ENCODE measurements at regions not wholly inside any gene's neighbourhood (a gene's known extent, or its start where the extent isn't known, plus 50 kb on each side); places are given as distances from the start of the nearest gene placed in this dataset.

DNA sequence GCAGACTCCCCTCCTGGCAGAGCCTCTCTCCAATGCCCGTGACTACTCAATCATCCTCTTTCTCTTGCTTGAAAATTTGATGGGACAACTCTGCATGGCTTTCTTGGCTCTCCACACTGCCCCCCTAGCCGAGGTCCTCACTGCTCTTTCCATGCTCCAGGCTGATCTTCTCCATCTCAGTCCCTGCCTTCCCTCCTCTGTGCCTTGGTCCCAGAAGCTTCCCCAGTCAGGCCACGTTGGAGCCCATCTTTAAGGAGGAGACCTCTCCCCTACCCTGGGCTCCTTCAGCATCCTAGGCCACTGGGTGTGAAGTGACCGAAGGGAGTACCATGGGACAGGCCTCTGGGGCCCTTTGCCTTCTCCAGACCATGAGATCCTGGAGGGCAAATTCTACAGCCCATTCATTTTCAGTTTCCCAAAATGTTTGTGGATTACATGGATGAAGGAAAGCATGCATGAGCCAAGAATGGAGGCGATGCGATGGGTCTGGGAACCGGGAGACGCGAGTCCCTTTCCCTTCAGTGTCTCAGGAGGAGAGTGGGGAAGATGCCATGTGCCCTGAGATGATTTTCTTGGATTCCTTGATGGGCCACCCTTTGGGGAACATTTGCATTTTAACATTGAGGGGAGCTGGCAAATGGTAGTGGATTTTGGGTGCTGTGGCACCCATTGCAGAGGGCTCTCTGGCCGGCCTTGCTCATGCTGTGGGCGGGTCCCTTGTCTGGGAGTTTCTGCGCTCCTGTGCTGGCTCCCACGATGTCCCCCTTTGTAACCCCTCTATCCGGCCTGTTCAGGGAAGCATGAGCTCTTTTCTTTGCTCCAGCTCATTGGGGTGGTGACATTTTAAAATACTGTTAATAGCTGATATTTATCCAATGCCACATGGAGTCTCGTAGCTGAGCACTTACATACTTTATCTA lies 376.6 kb downstream of the RPS24 start:
- H3K27ac Mint-ChIP-seq (ENCODE audit: low read depth, unreplicated experiment) = no peak overlapping the region

DNA sequence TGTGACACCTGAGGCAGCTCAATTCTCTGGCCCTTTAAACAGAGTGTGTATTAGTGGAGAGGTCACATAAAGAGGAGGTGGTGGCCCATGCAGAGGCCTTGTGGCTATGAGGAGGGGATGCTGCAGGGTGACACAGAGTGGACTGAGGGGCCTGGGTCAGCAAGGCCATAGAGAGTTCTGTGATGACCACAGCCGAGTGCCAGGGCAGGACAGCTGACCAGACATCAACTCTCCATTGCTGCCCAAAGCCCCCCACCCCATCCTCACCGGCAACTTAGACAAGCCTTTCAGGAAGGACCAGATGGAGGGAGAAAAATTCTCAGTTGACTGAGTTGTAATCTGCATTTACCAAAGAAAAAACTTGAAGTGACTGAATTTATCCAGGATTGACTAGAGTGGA lies 378.1 kb downstream of the RPS24 start:
- BruUV-seq (replicated peaks) = no TSS peak
- TF ChIP-seq, protein P1, sequence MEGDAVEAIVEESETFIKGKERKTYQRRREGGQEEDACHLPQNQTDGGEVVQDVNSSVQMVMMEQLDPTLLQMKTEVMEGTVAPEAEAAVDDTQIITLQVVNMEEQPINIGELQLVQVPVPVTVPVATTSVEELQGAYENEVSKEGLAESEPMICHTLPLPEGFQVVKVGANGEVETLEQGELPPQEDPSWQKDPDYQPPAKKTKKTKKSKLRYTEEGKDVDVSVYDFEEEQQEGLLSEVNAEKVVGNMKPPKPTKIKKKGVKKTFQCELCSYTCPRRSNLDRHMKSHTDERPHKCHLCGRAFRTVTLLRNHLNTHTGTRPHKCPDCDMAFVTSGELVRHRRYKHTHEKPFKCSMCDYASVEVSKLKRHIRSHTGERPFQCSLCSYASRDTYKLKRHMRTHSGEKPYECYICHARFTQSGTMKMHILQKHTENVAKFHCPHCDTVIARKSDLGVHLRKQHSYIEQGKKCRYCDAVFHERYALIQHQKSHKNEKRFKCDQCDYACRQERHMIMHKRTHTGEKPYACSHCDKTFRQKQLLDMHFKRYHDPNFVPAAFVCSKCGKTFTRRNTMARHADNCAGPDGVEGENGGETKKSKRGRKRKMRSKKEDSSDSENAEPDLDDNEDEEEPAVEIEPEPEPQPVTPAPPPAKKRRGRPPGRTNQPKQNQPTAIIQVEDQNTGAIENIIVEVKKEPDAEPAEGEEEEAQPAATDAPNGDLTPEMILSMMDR (IDR thresholded peaks at IDR 0.05; ENCODE audit: unreplicated experiment) = no peak
- no peaks in the 10 kb centered on the region for H3K36me3 Mint-ChIP-seq (ENCODE audit: insufficient read depth, unreplicated experiment)
- DNase-seq (ENCODE audit: unreplicated experiment) = no peak
- intact Hi-C loops (cut with micrococcal nuclease) = no loop called here
- no peak overlapping the region for H3K4me3 Mint-ChIP-seq (ENCODE audit: unreplicated experiment)
- no peaks in the 10 kb centered on the region for H3K9me3 Mint-ChIP-seq (ENCODE audit: unreplicated experiment)
- no peak overlapping the region for H3K27ac Mint-ChIP-seq (ENCODE audit: low read depth, unreplicated experiment)
- H3K4me1 Mint-ChIP-seq (ENCODE audit: insufficient read depth, unreplicated experiment) = peaks cover 5% of the 10 kb centered on the region
- H3K27me3 Mint-ChIP-seq (ENCODE audit: insufficient read depth, unreplicated experiment) = peaks cover 33% of the 10 kb centered on the region
- ChIA-PET POLR2A (no interaction called here), CTCF (no interaction called here)

More for the DNA sequence above, 376.6 kb downstream of the RPS24 start:
- TF ChIP-seq, protein P1 (IDR thresholded peaks at IDR 0.05; ENCODE audit: unreplicated experiment) = no peak
- intact Hi-C loops (cut with micrococcal nuclease) = no loop called here
- Mint-ChIP-seq H3K4me1 (ENCODE audit: insufficient read depth, unreplicated experiment) (peaks cover 9% of the 10 kb centered on the region), H3K27me3 (ENCODE audit: insufficient read depth, unreplicated experiment) (peaks cover 32% of the 10 kb centered on the region), H3K9me3 (ENCODE audit: unreplicated experiment) (no peaks in the 10 kb centered on the region), H3K36me3 (ENCODE audit: insufficient read depth, unreplicated experiment) (no peaks in the 10 kb centered on the region), H3K4me3 (ENCODE audit: unreplicated experiment) (no peak overlapping the region)
- BruUV-seq (replicated peaks) = no TSS peak
- DNase-seq (ENCODE audit: unreplicated experiment) = no peak
- CTCF ChIA-PET = no interaction called here
- POLR2A ChIA-PET = no interaction called here

DNA sequence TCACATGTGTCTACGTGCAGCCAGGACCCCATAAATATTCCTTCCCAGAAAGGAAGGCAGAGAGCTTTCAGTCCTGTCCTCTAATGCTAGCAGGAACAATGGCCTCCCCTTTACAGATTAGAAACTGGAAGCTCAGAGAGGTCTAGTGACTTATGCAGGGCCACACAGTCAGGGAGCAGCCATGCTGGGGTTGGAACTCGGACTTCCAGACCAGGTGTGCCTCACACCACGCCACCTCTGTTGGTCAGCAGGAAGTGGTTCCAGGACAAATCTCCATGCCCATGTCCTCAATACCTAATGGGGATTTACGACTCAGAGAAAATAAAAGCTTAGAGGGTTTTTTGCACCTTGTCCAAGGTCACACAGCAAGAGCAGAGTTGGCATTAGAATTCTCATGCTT lies 378.9 kb downstream of the RPS24 start:
- Mint-ChIP-seq H3K9me3 (ENCODE audit: unreplicated experiment) (no peaks in the 10 kb centered on the region), H3K4me3 (ENCODE audit: unreplicated experiment) (no peak overlapping the region), H3K36me3 (ENCODE audit: insufficient read depth, unreplicated experiment) (no peaks in the 10 kb centered on the region), H3K27me3 (ENCODE audit: insufficient read depth, unreplicated experiment) (peaks cover 29% of the 10 kb centered on the region), H3K27ac (ENCODE audit: low read depth, unreplicated experiment) (no peak overlapping the region), H3K4me1 (ENCODE audit: insufficient read depth, unreplicated experiment) (no peaks in the 10 kb centered on the region)
- intact Hi-C loops (cut with micrococcal nuclease) = no loop called here
- no TSS peak for BruUV-seq (replicated peaks)
- CTCF ChIA-PET = interaction anchor here (0.6 kb wide), 1 partner anchor 208 kb away, joined by 5 read pairs; no protein-coding TSS in a partner anchor
- POLR2A ChIA-PET = interaction anchor here (0.6 kb wide), 1 partner anchor 141 kb away, joined by 3 read pairs; no protein-coding TSS in a partner anchor
- no peak for DNase-seq (ENCODE audit: unreplicated experiment)
- TF ChIP-seq, protein P1 (IDR thresholded peaks at IDR 0.05; ENCODE audit: unreplicated experiment) = no peak

DNA sequence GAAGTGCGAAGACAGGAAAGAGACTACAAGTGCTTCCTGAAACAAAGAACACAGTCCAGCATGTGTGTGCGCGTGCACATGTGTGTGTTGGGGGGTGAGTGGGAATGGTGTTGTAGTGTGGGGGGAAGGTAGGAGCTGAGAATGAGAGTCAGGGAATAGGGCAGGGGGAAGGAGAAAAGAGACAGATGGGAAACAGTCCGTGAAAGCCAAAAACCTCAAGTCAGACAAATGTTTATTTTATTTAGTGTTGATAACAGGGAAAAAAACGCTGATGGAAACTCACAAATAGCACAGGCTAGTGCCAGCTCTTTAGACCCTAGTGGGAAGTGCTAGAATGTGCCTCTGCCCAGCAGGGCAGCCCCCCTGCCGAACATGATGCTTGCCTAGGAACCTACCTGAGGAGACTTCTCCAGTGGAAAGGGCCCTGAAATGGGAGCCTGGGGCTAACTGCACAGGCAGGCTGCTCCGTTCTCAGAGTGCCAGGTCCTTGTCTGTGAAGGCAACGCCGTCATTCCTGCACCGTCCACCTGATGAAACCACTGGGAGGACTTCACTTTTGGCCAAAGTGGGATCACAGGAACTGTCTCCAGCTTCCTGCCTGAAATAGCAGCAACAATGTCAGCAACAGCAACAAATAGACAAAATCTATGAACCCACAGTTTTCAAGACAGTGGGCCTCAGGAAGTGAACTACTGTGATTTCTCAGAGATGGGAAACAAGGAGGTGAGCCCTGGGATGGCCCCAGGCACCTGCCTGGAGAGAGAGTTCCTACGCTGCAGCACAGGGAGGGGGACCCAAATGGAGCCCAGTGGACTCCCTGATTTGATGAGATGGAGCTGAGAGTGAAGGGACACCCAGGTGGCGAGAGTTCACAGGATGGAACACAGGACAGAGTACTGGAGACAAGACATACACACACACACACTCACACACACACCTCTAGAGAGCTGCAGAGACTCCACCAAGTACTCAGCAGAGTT lies 379.7 kb downstream of the RPS24 start:
- intact Hi-C loops (cut with micrococcal nuclease) = no loop called here
- POLR2A ChIA-PET = interaction anchor here (0.6 kb wide), 1 partner anchor 140 kb away, joined by 3 read pairs; no protein-coding TSS in a partner anchor
- no TSS peak for BruUV-seq (replicated peaks)
- no peak overlapping the region for H3K4me3 Mint-ChIP-seq (ENCODE audit: unreplicated experiment)
- H3K4me1 Mint-ChIP-seq (ENCODE audit: insufficient read depth, unreplicated experiment) = no peaks in the 10 kb centered on the region
- DNase-seq (ENCODE audit: unreplicated experiment) = no peak
- TF ChIP-seq, protein P1 (IDR thresholded peaks at IDR 0.05; ENCODE audit: unreplicated experiment) = no peak
- CTCF ChIA-PET = no interaction called here
- H3K9me3 Mint-ChIP-seq (ENCODE audit: unreplicated experiment) = no peaks in the 10 kb centered on the region
- no peak overlapping the region for H3K27ac Mint-ChIP-seq (ENCODE audit: low read depth, unreplicated experiment)
- H3K27me3 Mint-ChIP-seq (ENCODE audit: insufficient read depth, unreplicated experiment) = peaks cover 29% of the 10 kb centered on the region
- no peaks in the 10 kb centered on the region for H3K36me3 Mint-ChIP-seq (ENCODE audit: insufficient read depth, unreplicated experiment)

Data from MCF 10A (cell line).